Mucosa of stomach (tissue), 1 donor: ENCODE measurements at regions not wholly inside any gene's neighbourhood (a gene's known extent, or its start where the extent isn't known, plus 50 kb on each side); places are given as distances from the start of the nearest gene placed in this dataset.

ENCODE experiments used
- H3K27me3 ChIP-seq: one replicate; pipeline ENCODE4 v1.7.0; 2013; ENCODE audit warnings: mild to moderate bottlenecking, low read length; ENCODE audit not compliant: control insufficient read depth, insufficient read depth
- H3K36me3 ChIP-seq: one replicate; pipeline ENCODE4 v1.7.0; 2013; ENCODE audit warnings: low read length; ENCODE audit not compliant: control insufficient read depth, insufficient read depth
- H3K4me1 ChIP-seq: one replicate; pipeline ENCODE4 v1.7.0; 2013; ENCODE audit warnings: mild to moderate bottlenecking, low read length; ENCODE audit not compliant: control insufficient read depth, insufficient read depth
- H3K4me3 ChIP-seq: one replicate; pipeline ENCODE4 v1.7.0; 2013; ENCODE audit warnings: low read length
- H3K9ac ChIP-seq: one replicate; pipeline ENCODE4 v1.7.0; 2013; ENCODE audit warnings: mild to moderate bottlenecking, low read length, moderate library complexity
- H3K9me3 ChIP-seq: one replicate; pipeline ENCODE4 v1.7.0; 2013; ENCODE audit warnings: mild to moderate bottlenecking, low read length, moderate library complexity; ENCODE audit not compliant: control insufficient read depth
- donor health status: Pancreatic carcinoma.

GRCh38 chr18:38353149-38353548, 787.6 kb upstream of the CELF4 start:
- H3K9me3 ChIP-seq: no peaks in the 10 kb centered on the region
- H3K36me3 ChIP-seq: no peaks in the 10 kb centered on the region
- no peaks in the 10 kb centered on the region for H3K27me3 ChIP-seq
- no peaks in the 10 kb centered on the region for H3K4me1 ChIP-seq
- no peak overlapping the region for H3K9ac ChIP-seq
- H3K4me3 ChIP-seq: no peak overlapping the region

GRCh38 chr18:38350141-38350540, 784.5 kb upstream of the CELF4 start:
- H3K9me3 ChIP-seq: no peaks in the 10 kb centered on the region
- H3K9ac ChIP-seq: no peak overlapping the region
- no peak overlapping the region for H3K4me3 ChIP-seq
- no peaks in the 10 kb centered on the region for H3K36me3 ChIP-seq
- no peaks in the 10 kb centered on the region for H3K4me1 ChIP-seq
- H3K27me3 ChIP-seq: no peaks in the 10 kb centered on the region

DNA sequence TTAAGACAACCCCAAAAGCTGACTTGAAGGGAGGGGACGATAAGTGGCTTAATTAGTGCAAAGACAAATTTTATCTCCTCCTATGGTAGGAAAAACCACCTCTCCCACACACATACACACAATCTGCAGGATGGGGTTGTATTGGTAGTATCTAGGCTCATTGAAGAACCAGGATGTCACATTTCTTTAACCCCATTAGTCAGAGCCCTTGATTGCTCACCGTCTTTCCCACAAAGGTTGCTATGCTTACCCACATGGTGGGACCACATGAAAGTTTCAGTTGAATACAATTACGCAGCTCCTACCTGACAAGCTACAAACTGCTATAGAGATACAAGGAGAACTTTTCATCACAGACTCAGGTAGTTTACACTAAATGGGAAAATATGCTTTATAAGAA, 765.0 kb upstream of the CELF4 start:
- Histone ChIP-seq H3K36me3 (no peaks in the 10 kb centered on the region), H3K4me3 (no peak overlapping the region), H3K4me1 (no peaks in the 10 kb centered on the region), H3K27me3 (no peaks in the 10 kb centered on the region), H3K9me3 (no peaks in the 10 kb centered on the region), H3K9ac (no peak overlapping the region)

GRCh38 chr18:38329145-38329544, 763.5 kb upstream of the CELF4 start:
- no peaks in the 10 kb centered on the region for H3K9me3 ChIP-seq
- no peaks in the 10 kb centered on the region for H3K4me1 ChIP-seq
- H3K36me3 ChIP-seq: no peaks in the 10 kb centered on the region
- H3K9ac ChIP-seq: no peak overlapping the region
- H3K27me3 ChIP-seq: no peaks in the 10 kb centered on the region
- no peak overlapping the region for H3K4me3 ChIP-seq

DNA sequence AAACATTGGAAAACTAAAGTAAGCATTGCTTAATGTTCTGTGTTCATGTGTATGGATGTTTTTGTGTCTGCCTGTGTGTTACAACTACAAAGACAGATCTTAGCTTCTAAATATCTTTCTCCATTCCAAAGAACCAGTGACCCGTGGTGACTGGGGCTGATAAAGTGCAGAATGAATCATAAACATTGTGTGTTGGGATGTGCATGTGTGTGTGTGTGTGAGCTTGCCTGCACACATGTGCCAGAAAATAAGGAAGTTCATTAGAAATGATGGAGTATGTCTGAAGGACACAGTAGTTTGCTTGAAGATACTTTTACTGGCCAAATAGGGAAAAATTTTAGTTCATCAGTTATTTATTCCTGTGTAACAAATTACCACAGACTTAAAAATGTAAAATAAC, 756.6 kb upstream of the CELF4 start:
- H3K27me3 ChIP-seq: no peaks in the 10 kb centered on the region
- no peaks in the 10 kb centered on the region for H3K4me1 ChIP-seq
- H3K9ac ChIP-seq: no peak overlapping the region
- H3K36me3 ChIP-seq: no peaks in the 10 kb centered on the region
- H3K4me3 ChIP-seq: no peak overlapping the region
- H3K9me3 ChIP-seq: no peaks in the 10 kb centered on the region

DNA sequence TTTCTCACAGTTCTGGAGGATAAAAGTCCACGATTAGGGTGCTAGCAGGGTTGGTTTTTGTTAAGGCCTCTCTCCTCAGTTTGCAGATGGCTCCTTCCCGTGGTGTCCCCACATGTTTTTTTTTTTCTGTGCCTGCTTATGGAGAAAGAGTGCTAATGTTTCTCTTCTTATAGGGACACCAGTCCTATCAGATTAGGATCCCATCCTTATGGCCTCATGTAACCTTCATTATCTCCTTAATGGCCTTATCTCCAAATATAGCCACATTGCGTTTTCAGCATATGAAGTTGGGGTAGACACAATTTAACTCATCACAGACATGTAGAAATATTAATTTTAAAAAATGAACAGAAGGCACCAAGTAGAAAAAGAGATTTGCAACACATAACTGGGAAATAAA, 755.7 kb upstream of the CELF4 start:
- no peak overlapping the region for H3K4me3 ChIP-seq
- H3K27me3 ChIP-seq: no peaks in the 10 kb centered on the region
- H3K9me3 ChIP-seq: no peaks in the 10 kb centered on the region
- H3K9ac ChIP-seq: no peak overlapping the region
- H3K4me1 ChIP-seq: no peaks in the 10 kb centered on the region
- no peaks in the 10 kb centered on the region for H3K36me3 ChIP-seq

DNA sequence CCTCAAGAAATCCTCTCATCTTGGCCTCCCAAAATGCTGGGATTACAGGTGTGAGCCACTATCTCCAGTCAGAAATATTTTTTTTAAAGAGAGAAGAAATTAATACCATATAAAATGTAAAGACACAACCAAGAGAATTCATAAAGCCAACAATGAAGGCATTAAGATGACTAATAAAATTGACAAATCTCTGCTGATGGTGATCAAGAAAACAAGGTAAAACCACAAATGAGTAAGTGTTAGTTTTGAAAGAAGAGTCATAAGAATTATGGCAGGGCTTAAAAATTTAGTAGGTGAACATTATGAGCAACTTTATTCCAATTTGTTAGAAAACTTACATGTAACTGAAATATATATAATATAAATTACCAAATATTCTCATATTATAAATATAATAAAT, 752.8 kb upstream of the CELF4 start:
- Histone ChIP-seq H3K9me3 (no peaks in the 10 kb centered on the region), H3K4me1 (no peaks in the 10 kb centered on the region), H3K27me3 (no peaks in the 10 kb centered on the region), H3K4me3 (no peak overlapping the region), H3K36me3 (no peaks in the 10 kb centered on the region), H3K9ac (no peak overlapping the region)

GRCh38 chr18:38313831-38314230, 748.2 kb upstream of the CELF4 start:
- Histone ChIP-seq H3K27me3 (no peaks in the 10 kb centered on the region), H3K4me1 (no peaks in the 10 kb centered on the region), H3K4me3 (no peak overlapping the region), H3K9ac (no peak overlapping the region), H3K36me3 (no peaks in the 10 kb centered on the region), H3K9me3 (no peaks in the 10 kb centered on the region)

GRCh38 chr18:38312532-38312931, 746.9 kb upstream of the CELF4 start:
- no peaks in the 10 kb centered on the region for H3K36me3 ChIP-seq
- no peaks in the 10 kb centered on the region for H3K4me1 ChIP-seq
- no peaks in the 10 kb centered on the region for H3K9me3 ChIP-seq
- no peak overlapping the region for H3K4me3 ChIP-seq
- no peak overlapping the region for H3K9ac ChIP-seq
- no peaks in the 10 kb centered on the region for H3K27me3 ChIP-seq

DNA sequence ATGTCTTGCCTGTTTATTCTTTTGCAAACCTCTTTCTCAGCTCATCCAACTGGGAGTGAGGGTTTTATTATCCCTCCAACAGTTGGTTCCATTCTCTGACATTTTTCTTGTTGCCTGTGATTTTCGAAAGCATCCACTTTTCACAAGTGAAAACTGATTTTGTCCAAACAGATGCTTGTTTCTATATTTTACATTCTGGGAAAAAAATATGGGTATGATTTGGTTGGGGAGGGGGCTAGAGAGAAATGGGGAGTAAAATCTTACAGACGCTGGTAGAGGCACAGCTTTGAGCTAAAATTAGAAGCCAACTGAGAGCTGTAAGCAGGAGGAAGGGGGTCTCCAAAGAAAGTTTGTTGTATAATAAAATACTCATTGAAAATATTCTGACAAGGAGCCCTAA, 745.3 kb upstream of the CELF4 start:
- no peak overlapping the region for H3K4me3 ChIP-seq
- H3K27me3 ChIP-seq: no peaks in the 10 kb centered on the region
- H3K9me3 ChIP-seq: no peaks in the 10 kb centered on the region
- no peak overlapping the region for H3K9ac ChIP-seq
- H3K36me3 ChIP-seq: no peaks in the 10 kb centered on the region
- no peaks in the 10 kb centered on the region for H3K4me1 ChIP-seq

DNA sequence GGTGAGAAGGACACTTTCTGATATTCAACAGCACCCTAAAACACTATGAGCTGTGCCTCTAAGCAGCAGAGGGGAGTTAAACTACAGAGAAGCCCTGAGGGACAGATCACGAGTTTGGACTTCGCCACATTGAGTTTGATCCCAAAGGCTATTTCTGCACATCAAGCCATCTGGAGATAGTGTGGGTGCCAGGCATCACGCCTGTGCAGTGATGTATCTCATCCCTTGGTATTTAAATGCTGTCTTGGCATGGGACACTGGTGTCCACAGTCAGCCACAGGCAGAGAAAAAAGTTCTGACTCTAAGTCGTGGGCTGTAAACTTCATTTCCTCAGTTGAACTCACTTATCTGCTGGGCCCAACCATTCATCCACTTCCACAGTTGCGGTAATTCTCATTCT, 742.3 kb upstream of the CELF4 start:
- no peak overlapping the region for H3K9ac ChIP-seq
- no peak overlapping the region for H3K4me3 ChIP-seq
- no peaks in the 10 kb centered on the region for H3K9me3 ChIP-seq
- H3K36me3 ChIP-seq: no peaks in the 10 kb centered on the region
- H3K27me3 ChIP-seq: no peaks in the 10 kb centered on the region
- no peaks in the 10 kb centered on the region for H3K4me1 ChIP-seq

- Histone ChIP-seq H3K4me3 (no peak overlapping the region), H3K27me3 (no peaks in the 10 kb centered on the region), H3K9ac (no peak overlapping the region), H3K4me1 (no peaks in the 10 kb centered on the region), H3K9me3 (no peaks in the 10 kb centered on the region), H3K36me3 (no peaks in the 10 kb centered on the region)
Observed at GRCh38 chr18:38305961-38306360, 740.4 kb upstream of the CELF4 start.

DNA sequence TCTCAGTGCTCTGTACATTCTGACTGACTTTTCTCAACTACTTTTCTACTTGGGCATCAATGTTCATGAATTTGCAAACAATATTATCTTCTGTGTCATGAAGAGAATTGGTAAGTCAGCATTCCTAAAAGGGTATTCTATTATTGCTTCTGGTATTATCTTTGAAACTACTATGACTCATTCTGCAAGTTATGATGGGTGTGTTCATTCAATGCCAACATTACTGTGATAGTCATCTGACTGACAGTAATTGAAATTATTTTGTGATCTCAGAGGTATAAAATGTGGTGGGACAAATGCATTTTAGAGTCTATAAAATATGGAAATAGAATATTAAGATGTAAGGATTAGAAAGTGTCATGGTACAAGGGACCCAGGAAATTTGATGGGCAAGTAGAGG, 736.0 kb upstream of the CELF4 start:
- no peaks in the 10 kb centered on the region for H3K27me3 ChIP-seq
- no peak overlapping the region for H3K4me3 ChIP-seq
- H3K9ac ChIP-seq: no peak overlapping the region
- no peaks in the 10 kb centered on the region for H3K36me3 ChIP-seq
- H3K9me3 ChIP-seq: no peaks in the 10 kb centered on the region
- no peaks in the 10 kb centered on the region for H3K4me1 ChIP-seq
